ENCODE measurements at regions not wholly inside any gene's neighbourhood (a gene's known extent, or its start where the extent isn't known, plus 50 kb on each side); places are given as distances from the start of the nearest gene placed in this dataset.

GRCh38 chr9:20170122-20170521, 381.3 kb upstream of the SLC24A2 start:
- DNase-seq (ENCODE audit: low read depth in 1 of 2, low spot score in 2 of 2) (no peak), FAIRE-seq (no peak)
- no peaks in the 10 kb centered on the region for H3K27me3 ChIP-seq (replicated peaks in 1 of 4; ENCODE audit: control insufficient read depth in 3 of 4, extremely low read depth in 1 of 4, insufficient read depth in 3 of 4, low read length in 3 of 4)
- no peak overlapping the region for H3K9ac ChIP-seq (replicated peaks in 1 of 4; ENCODE audit: extremely low read depth in 1 of 4, low read depth in 3 of 4, low read length in 3 of 4)
- H3K4me3 ChIP-seq (ENCODE audit: extremely low read depth in 1 of 4, insufficient read depth in 2 of 4, low read depth in 3 of 4, low read length in 4 of 4) = no peak overlapping the region
- no peak overlapping the region for H4K5ac ChIP-seq (ENCODE audit: insufficient read length, low read depth, low read length)
- no peaks in the 10 kb centered on the region for H3K4me1 ChIP-seq (replicated peaks in 1 of 4; ENCODE audit: control insufficient read depth in 3 of 4, insufficient read depth in 4 of 4, low read length in 3 of 4)
- no peaks in the 10 kb centered on the region for H3K79me2 ChIP-seq (ENCODE audit: control insufficient read depth in 1 of 2, insufficient read depth in 2 of 2, low read length in 2 of 2)
- no peak overlapping the region for H2BK20ac ChIP-seq (ENCODE audit: low read length)
- no peak overlapping the region for H3K18ac ChIP-seq (ENCODE audit: extremely low read depth, low read length)
- POLR2A ChIA-PET (ENCODE audit: partially characterized antibody) = no interaction called here
- H3K14ac ChIP-seq (ENCODE audit: insufficient read length) = no peak overlapping the region
- no peaks in the 10 kb centered on the region for H3K36me3 ChIP-seq (ENCODE audit: control insufficient read depth in 2 of 4, insufficient read depth in 4 of 4, low read length in 3 of 4)
- H3K23ac ChIP-seq (ENCODE audit: insufficient read length) = no peak overlapping the region
- no peak for TF ChIP-seq BACH1 (IDR thresholded peaks at IDR 0.05; ENCODE audit: low read length)
- TF ChIP-seq HDAC2 (IDR thresholded peaks at IDR 0.05; ENCODE audit: borderline replicate concordance in 1 of 2, low read depth in 2 of 2, low read length in 2 of 2) = no peak
- no peak for TF ChIP-seq POLR2A (IDR thresholded peaks at IDR 0.05; ENCODE audit: control extremely low read depth in 1 of 2, low read depth in 2 of 2, low read length in 2 of 2)
- TF ChIP-seq CREB1 (IDR thresholded peaks at IDR 0.05) = no peak
- no peak for TF ChIP-seq CTBP2 (IDR thresholded peaks at IDR 0.05; ENCODE audit: borderline replicate concordance, insufficient read depth, insufficient read length, low read length)
- TF ChIP-seq TAF7 (optimal IDR thresholded peaks at IDR 0.05; ENCODE audit: borderline replicate concordance, low read depth, low read length) = no peak
- no peak for TF ChIP-seq CBX8 (IDR thresholded peaks at IDR 0.05; ENCODE audit: borderline replicate concordance, low read depth, low read length)
- TF ChIP-seq RAD21 (IDR thresholded peaks at IDR 0.05 in 1 of 2, conservative IDR thresholded peaks at IDR 0.05 in 1 of 2; ENCODE audit: low read depth in 2 of 2, low read length in 2 of 2) = no peak
- no peak for TF ChIP-seq SAP30 (IDR thresholded peaks at IDR 0.05; ENCODE audit: insufficient read depth, insufficient replicate concordance, low read length)
- TF ChIP-seq KDM1A (IDR thresholded peaks at IDR 0.05; ENCODE audit: borderline replicate concordance, low read length) = no peak
- no peak for TF ChIP-seq GABPA (IDR thresholded peaks at IDR 0.05; ENCODE audit: borderline replicate concordance, insufficient read depth, low read length)
- TF ChIP-seq CBX5 (IDR thresholded peaks at IDR 0.05; ENCODE audit: low read depth, low read length) = no peak
- TF ChIP-seq EGR1 (IDR thresholded peaks at IDR 0.05; ENCODE audit: borderline replicate concordance, low read depth, low read length) = no peak
- no peak for TF ChIP-seq SRF (IDR thresholded peaks at IDR 0.05; ENCODE audit: low read depth, low read length)
- TF ChIP-seq POLR2AphosphoS5 (IDR thresholded peaks at IDR 0.05; ENCODE audit: low read depth, low read length) = no peak
- no peak for TF ChIP-seq JUN (IDR thresholded peaks at IDR 0.05; ENCODE audit: low read depth, low read length)
- no peaks in the 10 kb centered on the region for H4K20me1 ChIP-seq (replicated peaks in 1 of 2; ENCODE audit: control insufficient read depth in 1 of 2, insufficient read depth in 2 of 2, low read length in 2 of 2)
- no peaks in the 10 kb centered on the region for H3K79me1 ChIP-seq (ENCODE audit: low read depth, low read length)
- 83% methylated on average over 3 of the region's 3 CpGs; no CpG with 5 or more reads in 1 of the 2 experiments for WGBS, 2 experiments (ENCODE audit: extremely low coverage in 1 of 2, insufficient coverage in 1 of 2, insufficient read length in 1 of 2, insufficient replicate concordance in 2 of 2, low coverage in 1 of 2, low lambda C conversion rate in 2 of 2, missing lambda C conversion rate in 1 of 2)
- no peak overlapping the region for H2BK120ac ChIP-seq (replicated peaks; ENCODE audit: low read depth, low read length)
- H3K27ac ChIP-seq (ENCODE audit: low read depth, low read length) = no peak overlapping the region
- H4K8ac ChIP-seq (ENCODE audit: extremely low read depth, insufficient read depth, low read length) = no peak overlapping the region
- H3K56ac ChIP-seq (replicated peaks; ENCODE audit: insufficient read length, low read depth, low read length) = no peak overlapping the region
- H2BK12ac ChIP-seq (ENCODE audit: low read depth, low read length) = no peak overlapping the region
- H3K23me2 ChIP-seq (ENCODE audit: low read depth, low read length) = no peaks in the 10 kb centered on the region
- no peak overlapping the region for H2BK15ac ChIP-seq (ENCODE audit: low read length)
- peaks cover 0 to 4% of the 10 kb centered on the region in 2 experiments; a peak in 1 of 4 replicates for H3K9me3 ChIP-seq (ENCODE audit: insufficient read depth in 2 of 2, low read depth in 1 of 2, low read length in 1 of 2)
- no peak overlapping the region for H3K4ac ChIP-seq (replicated peaks; ENCODE audit: insufficient read length, low read depth, low read length)
- no peak overlapping the region for H3K4me2 ChIP-seq (ENCODE audit: insufficient read depth in 1 of 2, low read depth in 2 of 2, low read length in 2 of 2)
- H2AK5ac ChIP-seq (ENCODE audit: low read depth, low read length) = no peak overlapping the region
- no peak overlapping the region for H4K91ac ChIP-seq (replicated peaks; ENCODE audit: insufficient read length, low read length)
- CTCF ChIA-PET (ENCODE audit: partially characterized antibody) = no interaction called here
- no peak overlapping the region for H2BK5ac ChIP-seq (ENCODE audit: low read depth, low read length)
- H2AFZ ChIP-seq (ENCODE audit: low read length) = no peak overlapping the region

Measured in H1 (cell line).